Activated T-helper 2 cell treated with anti-CD3 and anti-CD28 coated beads, Interferon-gamma antibody, Interleukin-2, Interleukin-4, amounts not matched to agents 10 μg/mL and 5 μg/mL and 100 μg/mL, durations not matched to agents 14 hours and 24 hours and 36 hours (primary cell): ENCODE measurements at regions not wholly inside any gene's neighbourhood (a gene's known extent, or its start where the extent isn't known, plus 50 kb on each side); places are given as distances from the start of the nearest gene placed in this dataset.

ENCODE experiments used
- DNase-seq: peaks from one replicate; pipeline ENCODE4 v3.0.0; 2021; ENCODE audit warnings: low spot score
- H3K27ac Mint-ChIP-seq: one replicate; pipeline ENCODE4 v1.8.0; 2021; ENCODE audit warnings: mixed read lengths
- H3K27me3 Mint-ChIP-seq: one replicate; pipeline ENCODE4 v1.8.0; 2021; ENCODE audit warnings: low read depth, mixed read lengths
- H3K36me3 Mint-ChIP-seq: one replicate; pipeline ENCODE4 v1.8.0; 2021; ENCODE audit warnings: low read depth, mixed read lengths
- H3K4me1 Mint-ChIP-seq: one replicate; pipeline ENCODE4 v1.8.0; 2021; ENCODE audit warnings: low read depth, mixed read lengths
- H3K4me3 Mint-ChIP-seq: one replicate; pipeline ENCODE4 v1.8.0; 2021; ENCODE audit warnings: low read depth, mild to moderate bottlenecking, moderate library complexity, mixed read lengths
- H3K9me3 Mint-ChIP-seq: one replicate; pipeline ENCODE4 v1.8.0; 2021; ENCODE audit warnings: mixed read lengths
- intact Hi-C: fragments of 100-400 bp; cut with micrococcal nuclease; formaldehyde crosslinking; loops from one replicate; pipeline ENCODE4 v1.15.1; 2023

DNA sequence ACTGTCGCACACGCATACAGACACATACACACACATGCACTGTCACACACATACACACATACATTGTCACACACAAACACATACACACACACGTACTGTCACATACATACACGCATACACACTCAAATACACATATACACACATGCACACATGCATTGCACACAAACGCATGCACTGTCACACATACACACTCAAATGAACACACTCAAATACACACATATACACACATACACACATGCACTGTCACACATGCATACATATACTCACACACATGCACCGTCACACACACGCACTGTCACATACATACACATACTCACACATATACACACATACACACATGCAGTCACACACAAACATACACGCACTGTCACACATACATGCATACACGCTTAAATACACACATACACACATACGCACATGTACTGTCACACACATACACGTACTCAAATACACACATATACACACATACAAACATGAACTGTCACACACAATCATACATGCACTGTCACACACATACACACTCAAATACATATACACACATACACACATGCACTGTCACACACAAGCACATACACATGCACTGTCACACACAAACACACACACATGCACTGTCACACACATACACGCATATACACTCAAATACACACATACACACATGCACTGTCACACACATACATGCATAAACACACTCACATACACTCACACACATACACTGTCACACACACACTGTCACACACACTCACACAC is 548.6 kb upstream of the BTBD3 start:
- Mint-ChIP-seq H3K36me3 (no peaks in the 10 kb centered on the region), H3K27ac (no peak overlapping the region), H3K27me3 (no peaks in the 10 kb centered on the region), H3K9me3 (peaks cover 9% of the 10 kb centered on the region), H3K4me1 (no peaks in the 10 kb centered on the region), H3K4me3 (no peak overlapping the region)
- intact Hi-C loops = no loop called here
- no peak for DNase-seq

DNA sequence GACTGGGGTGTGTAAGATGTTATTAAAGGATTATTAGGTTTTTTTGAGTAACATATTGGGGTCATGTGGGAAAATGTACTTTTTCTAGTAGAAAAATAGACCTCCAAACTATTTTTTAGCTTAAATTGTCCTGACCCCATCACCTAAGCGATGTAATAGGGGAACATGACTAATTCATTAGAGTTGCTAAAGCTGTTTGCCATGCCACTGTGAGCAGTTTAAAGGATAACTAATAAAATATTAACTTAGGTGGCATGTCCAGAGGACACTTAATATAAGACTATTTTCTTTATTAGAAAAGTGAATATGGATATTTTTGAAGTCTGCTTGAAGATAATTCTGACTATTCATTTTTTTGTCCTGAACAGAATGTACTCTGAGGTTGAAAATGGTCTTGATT is 545.9 kb upstream of the BTBD3 start:
- Mint-ChIP-seq H3K36me3 (no peaks in the 10 kb centered on the region), H3K9me3 (peaks cover 14% of the 10 kb centered on the region), H3K27ac (no peak overlapping the region), H3K4me1 (no peaks in the 10 kb centered on the region), H3K27me3 (no peaks in the 10 kb centered on the region), H3K4me3 (no peak overlapping the region)
- intact Hi-C loops = no loop called here
- no peak for DNase-seq

DNA sequence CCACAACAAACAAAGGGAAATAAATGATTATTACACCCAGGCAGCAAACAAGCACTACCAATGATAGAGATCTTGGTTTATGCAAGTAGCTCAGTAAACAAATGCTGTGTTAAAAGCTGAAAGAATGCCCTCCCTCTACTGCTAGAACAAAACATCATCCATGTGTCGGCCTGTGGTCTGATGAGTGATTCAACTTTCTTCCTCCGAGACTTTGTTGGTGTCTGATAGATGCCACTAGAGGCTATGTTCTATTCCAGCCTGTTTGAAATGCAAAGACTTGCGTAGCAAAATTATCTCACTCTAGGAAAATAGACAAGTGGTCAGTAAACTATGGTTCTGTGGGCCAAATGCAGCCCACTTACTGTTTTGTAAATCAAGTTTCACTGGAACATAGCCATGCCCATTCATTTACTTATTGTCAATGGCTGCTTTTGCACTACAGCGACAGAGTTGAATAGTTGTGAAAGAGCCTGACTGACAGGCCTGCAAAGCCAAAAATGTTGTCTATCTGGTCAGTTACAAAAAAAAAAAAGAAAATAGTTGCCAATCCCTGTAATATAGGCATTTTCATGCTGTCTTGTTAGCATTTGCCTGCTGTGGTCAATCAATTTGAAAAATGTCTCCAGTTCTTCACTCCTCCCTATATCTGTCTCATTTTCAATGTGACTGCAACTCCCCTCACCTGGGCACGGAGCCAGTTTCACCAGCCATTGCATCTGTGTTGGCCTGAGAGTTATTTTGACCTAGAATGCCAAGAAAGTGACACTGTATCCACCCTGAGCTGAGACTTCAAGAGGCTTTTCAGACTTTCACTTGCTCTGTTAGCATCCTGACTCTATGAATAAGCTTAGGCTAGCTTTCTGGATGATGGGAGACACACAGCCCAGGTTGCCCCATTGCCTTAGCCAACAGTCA is 544.6 kb upstream of the BTBD3 start:
- Mint-ChIP-seq H3K27me3 (no peaks in the 10 kb centered on the region), H3K27ac (no peak overlapping the region), H3K4me1 (no peaks in the 10 kb centered on the region), H3K4me3 (no peak overlapping the region), H3K9me3 (peaks cover 10% of the 10 kb centered on the region), H3K36me3 (no peaks in the 10 kb centered on the region)
- intact Hi-C loops = no loop called here
- no peak for DNase-seq

DNA sequence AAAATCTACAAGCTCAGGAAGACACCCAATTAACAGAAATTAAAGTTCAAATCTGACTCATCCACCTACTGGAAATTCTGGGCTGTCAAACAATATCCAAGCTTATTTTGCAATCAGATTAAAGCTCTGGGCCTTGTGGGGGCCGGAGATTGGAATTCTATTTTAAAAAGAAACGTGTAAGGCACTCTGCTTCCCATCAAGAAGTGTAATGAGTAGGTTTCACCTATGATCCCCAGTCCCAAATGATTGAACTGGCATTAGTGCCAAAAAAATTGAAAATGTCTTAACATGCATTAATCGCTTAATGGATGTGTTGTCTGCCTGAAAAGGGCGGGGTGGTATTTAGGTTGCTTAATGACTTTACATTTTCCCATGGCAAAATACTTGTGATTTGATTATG is 542.4 kb upstream of the BTBD3 start:
- Mint-ChIP-seq H3K36me3 (no peaks in the 10 kb centered on the region), H3K9me3 (peaks cover 12% of the 10 kb centered on the region), H3K4me3 (no peak overlapping the region), H3K27ac (no peak overlapping the region), H3K4me1 (no peaks in the 10 kb centered on the region), H3K27me3 (no peaks in the 10 kb centered on the region)
- intact Hi-C loops = no loop called here
- DNase-seq = no peak

DNA sequence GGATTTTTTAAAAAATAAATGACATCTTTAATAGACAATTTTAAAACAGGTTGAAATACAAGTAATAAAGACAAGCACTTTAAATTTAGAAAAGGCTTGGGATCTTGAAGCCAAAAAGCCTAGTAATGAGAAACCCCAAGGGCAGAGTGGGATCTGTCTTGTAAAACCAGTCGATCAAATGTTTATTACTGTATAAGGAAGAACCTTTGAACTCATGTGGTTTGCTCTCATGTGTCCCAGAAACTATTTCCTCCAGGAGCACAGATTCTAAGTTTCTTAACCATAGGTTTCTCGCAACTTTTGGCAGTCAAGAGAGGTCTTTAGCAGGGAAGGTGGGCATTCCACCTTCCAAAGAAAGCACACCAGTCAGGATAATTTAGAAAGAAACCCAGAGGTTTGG is 541.7 kb upstream of the BTBD3 start:
- H3K4me3 Mint-ChIP-seq = no peak overlapping the region
- H3K27ac Mint-ChIP-seq = no peak overlapping the region
- H3K27me3 Mint-ChIP-seq = no peaks in the 10 kb centered on the region
- intact Hi-C loops = no loop called here
- H3K36me3 Mint-ChIP-seq = no peaks in the 10 kb centered on the region
- peaks cover 18% of the 10 kb centered on the region for H3K9me3 Mint-ChIP-seq
- no peak for DNase-seq
- H3K4me1 Mint-ChIP-seq = no peaks in the 10 kb centered on the region

DNA sequence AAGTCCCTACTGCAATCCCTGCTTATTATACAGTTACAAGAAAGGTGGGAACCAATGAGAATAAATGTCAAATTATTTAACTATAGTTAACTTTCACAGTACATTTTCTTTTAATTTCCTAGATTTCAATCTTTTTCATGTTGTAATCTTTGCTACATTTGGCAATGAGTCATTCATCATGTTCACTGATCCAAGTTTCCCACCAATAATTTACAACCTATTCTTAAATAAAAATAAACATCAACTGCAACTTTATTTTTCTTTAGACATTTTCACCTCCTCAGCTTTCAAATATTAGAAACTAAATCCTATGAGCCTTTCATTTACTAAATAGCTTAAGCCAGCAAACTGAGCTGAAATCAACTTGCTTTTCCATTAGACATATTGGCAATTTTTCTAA is 541.3 kb upstream of the BTBD3 start:
- H3K27me3 Mint-ChIP-seq = no peaks in the 10 kb centered on the region

DNA sequence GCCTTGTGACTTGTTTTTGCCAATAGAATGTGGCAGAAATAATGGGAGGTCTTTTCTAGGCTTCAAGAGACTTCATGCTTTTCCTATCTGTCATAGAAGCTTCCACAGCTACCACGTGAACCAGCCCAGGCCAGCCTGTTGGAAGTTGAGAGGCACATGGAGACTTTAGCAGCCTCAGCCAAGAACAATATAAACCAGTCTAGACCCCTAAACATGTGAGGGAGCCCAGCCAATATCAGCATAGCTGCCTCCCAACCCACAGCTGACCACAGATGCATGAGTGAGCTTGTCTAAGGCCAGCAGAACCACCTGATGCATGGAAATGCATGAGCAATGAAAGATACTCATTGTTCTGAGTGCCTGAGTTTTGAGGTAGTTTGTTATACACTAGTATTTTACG is 540.7 kb upstream of the BTBD3 start:
- no peaks in the 10 kb centered on the region for H3K27me3 Mint-ChIP-seq
- no peak overlapping the region for H3K27ac Mint-ChIP-seq
- H3K9me3 Mint-ChIP-seq = peaks cover 23% of the 10 kb centered on the region
- DNase-seq = no peak
- intact Hi-C loops = no loop called here
- H3K36me3 Mint-ChIP-seq = no peaks in the 10 kb centered on the region
- H3K4me3 Mint-ChIP-seq = no peak overlapping the region
- no peaks in the 10 kb centered on the region for H3K4me1 Mint-ChIP-seq

More for the DNA sequence above, 541.3 kb upstream of the BTBD3 start:
- Mint-ChIP-seq H3K36me3 (no peaks in the 10 kb centered on the region), H3K27ac (no peak overlapping the region), H3K4me3 (no peak overlapping the region), H3K9me3 (peaks cover 20% of the 10 kb centered on the region), H3K4me1 (no peaks in the 10 kb centered on the region)
- no peak for DNase-seq
- intact Hi-C loops = no loop called here

DNA sequence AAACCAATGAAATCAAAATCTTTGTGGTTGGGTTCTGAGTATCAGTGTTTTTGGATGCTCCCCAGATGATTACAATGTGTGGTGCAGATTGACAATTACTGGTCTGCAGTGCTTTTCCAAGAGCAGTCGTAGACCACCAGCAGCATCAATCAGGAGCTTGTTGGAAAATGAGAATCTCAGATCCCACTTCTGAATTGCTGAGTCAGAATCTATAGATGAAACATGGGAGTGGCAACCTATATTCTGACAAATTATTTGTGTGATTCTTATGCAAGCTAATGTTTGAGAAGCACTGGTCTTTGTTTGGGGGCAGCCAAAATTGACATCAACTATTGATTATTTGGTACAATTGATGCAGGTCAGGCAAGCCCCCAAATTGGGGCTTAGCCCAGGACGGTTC is 539.9 kb upstream of the BTBD3 start:
- DNase-seq = no peak
- intact Hi-C loops = no loop called here
- Mint-ChIP-seq H3K27ac (no peak overlapping the region), H3K4me3 (no peak overlapping the region), H3K27me3 (no peaks in the 10 kb centered on the region), H3K4me1 (no peaks in the 10 kb centered on the region), H3K9me3 (peaks cover 23% of the 10 kb centered on the region), H3K36me3 (no peaks in the 10 kb centered on the region)

DNA sequence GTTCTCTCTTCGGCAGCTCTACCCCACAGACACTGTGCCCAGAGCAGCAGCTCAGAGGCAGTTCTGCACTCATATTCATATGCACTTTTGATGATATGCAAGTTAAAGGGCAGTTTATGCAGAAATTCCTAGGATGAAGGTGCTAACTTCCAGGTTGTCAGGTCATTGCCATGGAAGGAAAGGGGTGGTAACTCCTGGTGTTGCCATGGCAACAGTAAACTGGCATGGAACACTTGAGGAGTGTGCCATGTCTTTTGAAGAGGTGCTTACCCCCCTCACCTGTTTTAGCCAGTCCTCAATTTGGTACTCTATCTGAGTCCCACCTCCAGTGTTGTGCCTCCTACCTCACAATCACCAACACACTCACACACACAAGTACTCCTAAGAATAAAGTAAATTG is 539.4 kb upstream of the BTBD3 start:
- Mint-ChIP-seq H3K4me3 (no peak overlapping the region), H3K9me3 (peaks cover 23% of the 10 kb centered on the region), H3K27me3 (no peaks in the 10 kb centered on the region), H3K36me3 (no peaks in the 10 kb centered on the region), H3K27ac (no peak overlapping the region), H3K4me1 (no peaks in the 10 kb centered on the region)
- DNase-seq = no peak
- intact Hi-C loops = no loop called here

DNA sequence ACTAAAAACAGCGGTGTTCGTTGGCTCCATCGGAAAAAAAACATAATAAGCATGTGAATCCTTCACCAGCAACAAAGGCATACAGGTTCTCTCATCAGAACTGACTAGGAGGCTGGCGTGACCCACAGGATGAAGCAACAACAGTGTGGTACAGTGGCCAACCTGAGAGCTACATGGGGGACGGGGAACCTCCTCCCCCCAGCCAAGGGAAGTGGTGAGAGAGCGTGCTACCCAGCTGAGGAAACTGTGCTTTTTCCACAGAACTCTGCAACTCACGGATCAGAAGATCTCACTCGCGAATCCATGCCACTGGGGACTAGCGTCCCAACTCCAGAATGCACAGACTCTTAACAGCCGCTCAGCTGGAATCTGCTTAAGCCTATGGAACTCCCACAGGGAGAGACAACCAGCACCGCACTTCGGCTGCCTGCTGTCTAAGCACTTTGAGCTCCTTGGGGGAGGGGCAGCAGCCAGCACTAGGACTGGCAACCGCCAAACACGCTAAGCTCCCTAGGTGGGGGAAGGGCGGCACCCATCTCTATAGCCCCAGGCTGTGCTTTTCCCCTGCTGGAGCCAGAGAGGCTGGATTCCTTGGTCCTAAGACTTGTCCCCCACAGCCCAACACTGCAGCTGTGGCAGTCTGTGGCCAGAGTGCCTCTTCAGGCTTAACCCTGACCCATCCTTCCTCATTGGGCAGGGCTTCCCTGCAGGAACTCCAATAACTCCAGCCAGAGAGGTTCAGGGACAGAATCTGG is 538.3 kb upstream of the BTBD3 start:
- DNase-seq = no peak
- Mint-ChIP-seq H3K4me3 (no peak overlapping the region), H3K9me3 (peaks cover 29% of the 10 kb centered on the region), H3K36me3 (no peaks in the 10 kb centered on the region), H3K27me3 (no peaks in the 10 kb centered on the region), H3K27ac (no peak overlapping the region), H3K4me1 (no peaks in the 10 kb centered on the region)
- intact Hi-C loops = no loop called here

DNA sequence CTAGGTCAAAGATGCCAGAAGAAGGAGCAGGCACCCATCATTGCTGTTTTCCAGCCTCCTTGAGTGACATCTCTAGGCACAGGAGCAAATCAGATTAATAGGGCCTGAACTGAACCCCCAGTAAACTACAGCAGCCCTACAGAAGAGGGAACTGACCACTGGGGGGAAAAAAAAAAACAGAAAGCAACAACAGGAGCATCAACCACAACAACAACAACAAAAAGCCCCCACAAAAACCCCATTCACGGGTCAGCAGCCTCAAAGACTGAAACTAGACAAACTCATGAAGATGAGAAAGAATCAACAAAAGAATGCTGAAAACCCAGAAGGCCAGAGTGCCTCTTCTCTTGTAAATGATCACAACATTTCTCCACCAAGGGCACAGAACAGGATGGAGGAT is 537.4 kb upstream of the BTBD3 start:
- H3K36me3 Mint-ChIP-seq = no peaks in the 10 kb centered on the region
- peaks cover 29% of the 10 kb centered on the region for H3K9me3 Mint-ChIP-seq
- no peak for DNase-seq
- H3K4me1 Mint-ChIP-seq = no peaks in the 10 kb centered on the region
- H3K27me3 Mint-ChIP-seq = no peaks in the 10 kb centered on the region
- H3K27ac Mint-ChIP-seq = no peak overlapping the region
- H3K4me3 Mint-ChIP-seq = no peak overlapping the region
- intact Hi-C loops = no loop called here

DNA sequence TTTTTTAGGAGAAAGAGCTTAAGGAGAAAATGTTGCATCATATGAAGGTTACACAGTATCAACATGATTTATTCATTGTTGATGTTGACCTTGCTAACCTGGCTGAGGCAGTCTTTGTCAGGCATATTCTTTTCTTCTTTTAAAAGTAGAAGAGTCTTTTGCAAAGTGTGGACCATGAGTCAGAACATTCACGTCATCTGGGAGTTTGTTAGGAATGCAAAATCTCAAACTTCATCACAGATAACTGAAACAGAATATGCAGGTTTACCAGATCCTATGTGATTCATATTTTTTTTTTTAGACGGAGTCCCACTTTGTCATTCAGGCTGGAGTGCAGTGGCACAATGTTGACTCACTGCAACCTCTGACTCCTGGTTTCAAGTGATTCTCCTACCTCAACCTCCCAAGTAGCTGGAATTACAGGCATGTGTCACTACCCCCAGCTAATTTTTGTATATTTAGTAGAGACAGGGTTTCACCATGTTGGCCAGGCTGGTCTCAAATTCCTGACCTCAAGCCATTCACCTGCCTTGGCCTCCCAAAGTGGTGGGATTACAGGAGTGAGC is 530.4 kb upstream of the BTBD3 start:
- no peaks in the 10 kb centered on the region for H3K4me1 Mint-ChIP-seq
- peaks cover 9% of the 10 kb centered on the region for H3K9me3 Mint-ChIP-seq
- intact Hi-C loops = no loop called here
- no peak for DNase-seq
- no peaks in the 10 kb centered on the region for H3K27me3 Mint-ChIP-seq
- H3K27ac Mint-ChIP-seq = no peak overlapping the region
- H3K4me3 Mint-ChIP-seq = no peak overlapping the region
- no peaks in the 10 kb centered on the region for H3K36me3 Mint-ChIP-seq
